ENCODE measurements at regions not wholly inside any gene's neighbourhood (a gene's known extent, or its start where the extent isn't known, plus 50 kb on each side); places are given as distances from the start of the nearest gene placed in this dataset.

DNA sequence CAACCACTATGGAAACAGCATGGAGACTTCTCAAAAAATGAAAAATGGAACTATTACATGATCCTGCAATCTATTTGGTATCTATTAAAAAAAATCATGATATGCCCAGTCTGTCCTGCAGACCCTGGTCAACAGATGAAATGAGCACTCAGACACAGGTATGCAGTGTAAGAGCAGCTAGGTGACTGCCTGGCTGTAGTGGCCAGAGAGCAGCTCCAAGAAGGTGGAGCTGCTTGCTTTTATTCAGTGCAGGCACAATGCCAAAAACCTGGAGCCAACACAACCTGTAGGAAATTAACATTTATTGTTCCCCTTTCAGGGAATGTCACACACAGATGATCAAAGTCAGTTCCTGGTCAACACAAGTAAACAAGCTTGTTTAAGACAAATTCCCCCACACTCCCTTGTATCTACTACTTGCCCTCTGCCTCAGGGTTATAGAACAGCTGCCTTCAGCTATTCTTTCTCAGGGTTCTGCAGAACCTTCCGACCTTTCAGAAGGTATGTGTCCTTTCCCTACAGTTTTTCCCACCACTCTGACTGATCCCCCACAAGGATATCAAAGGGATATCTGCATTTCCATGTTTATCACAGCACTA, 933.7 kb upstream of the SLITRK5 start:
- no peak for FAIRE-seq

DNA sequence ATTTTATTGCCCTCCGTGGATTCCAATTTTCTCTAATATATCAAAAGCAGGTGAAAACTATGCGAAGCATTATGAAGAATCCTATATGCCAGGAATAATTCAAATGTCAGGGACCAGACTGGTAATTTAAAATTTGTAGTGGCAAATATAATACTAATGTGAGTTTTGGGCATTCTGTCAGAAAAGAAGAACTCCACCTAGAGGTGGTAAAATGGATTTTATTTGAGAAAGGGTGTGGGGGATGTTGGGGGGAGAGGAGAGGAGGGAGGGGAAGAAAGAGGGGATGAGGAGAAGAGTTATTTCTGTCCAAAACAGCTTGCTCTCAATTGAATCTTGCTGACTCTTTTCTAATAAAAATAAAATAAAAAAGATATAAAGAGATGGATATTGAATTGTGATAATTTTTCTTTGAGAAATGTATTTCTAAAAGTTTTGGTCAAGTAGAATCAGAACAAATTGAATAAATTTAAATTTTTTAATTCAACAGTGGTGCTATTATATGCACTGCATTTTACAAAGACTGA, 929.3 kb upstream of the SLITRK5 start:
- no peak for FAIRE-seq

DNA sequence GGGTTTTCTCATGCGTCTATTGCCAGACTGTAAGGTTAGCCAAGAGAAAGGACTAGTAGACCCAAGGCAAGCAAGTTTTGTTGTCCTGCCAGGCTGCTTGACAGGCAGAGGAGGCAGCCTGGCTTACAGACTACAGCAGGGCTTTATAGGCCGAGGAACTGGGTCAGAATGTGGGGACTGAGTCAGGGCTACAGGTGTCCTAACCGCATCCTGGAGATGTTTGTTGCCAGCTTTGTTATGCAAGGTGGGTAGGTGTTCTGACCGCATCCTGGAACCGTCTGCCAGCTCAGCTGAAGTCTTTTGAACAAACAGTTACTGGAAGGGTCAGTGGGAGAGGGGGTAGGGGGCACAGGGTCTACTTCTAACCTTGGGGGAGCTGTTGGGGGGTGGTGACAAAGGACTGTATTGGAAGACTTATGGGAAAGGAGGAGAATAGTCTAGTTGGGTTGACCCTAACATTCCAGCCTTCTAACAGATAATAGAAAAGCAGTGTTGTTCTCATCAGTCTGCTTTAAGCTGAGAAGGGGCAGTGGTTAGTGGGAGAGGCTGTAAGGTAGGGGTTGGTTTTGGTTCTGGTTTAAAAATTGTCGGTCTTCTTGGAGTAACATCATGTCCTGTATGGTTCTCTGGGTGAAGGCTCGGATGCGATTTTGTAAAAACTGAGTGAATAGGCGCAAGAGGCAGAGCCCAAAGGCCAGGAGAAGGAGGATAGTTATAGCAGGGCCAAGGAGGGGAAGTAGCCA, 913.8 kb upstream of the SLITRK5 start:
- no peak for FAIRE-seq

DNA sequence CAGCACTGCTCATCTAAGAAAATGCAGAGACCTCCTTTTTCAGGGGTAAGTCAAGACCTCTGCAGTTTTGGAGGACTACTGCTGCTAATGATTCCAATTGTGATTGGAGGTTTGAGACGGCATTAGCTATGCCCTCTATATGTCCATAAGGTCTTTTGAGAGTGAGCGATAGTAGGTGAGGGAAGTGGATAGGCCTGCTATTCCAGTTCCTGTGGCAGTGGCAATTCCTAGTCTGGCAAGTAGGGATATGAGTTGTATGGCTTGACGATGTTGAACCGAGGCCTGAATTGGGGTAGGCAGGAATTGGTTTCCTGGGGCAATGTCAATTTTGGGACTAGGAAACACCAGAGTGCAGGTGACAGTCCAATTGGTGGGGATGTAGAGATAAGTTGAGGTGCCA, 913.1 kb upstream of the SLITRK5 start:
- no peak for FAIRE-seq

DNA sequence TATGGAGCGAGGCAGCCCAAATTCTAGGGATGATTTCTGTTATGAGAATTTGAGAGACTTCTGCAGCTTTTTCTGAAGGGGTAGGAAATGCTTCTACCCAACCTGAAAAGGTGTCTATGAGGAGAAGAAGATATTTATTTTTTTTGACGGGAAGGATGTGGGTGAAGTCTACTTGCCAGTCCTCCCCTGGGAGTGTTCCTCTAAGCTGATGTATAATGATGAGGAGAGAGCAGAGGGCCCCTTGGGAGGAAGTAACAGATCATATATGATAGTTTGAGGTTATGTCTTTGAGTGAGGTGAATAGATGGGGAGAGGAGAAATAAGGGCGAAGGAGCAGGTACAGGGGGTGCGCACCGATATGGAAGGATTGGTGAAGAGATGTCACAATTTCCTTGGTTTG, 910.6 kb upstream of the SLITRK5 start:
- no peak for FAIRE-seq

DNA sequence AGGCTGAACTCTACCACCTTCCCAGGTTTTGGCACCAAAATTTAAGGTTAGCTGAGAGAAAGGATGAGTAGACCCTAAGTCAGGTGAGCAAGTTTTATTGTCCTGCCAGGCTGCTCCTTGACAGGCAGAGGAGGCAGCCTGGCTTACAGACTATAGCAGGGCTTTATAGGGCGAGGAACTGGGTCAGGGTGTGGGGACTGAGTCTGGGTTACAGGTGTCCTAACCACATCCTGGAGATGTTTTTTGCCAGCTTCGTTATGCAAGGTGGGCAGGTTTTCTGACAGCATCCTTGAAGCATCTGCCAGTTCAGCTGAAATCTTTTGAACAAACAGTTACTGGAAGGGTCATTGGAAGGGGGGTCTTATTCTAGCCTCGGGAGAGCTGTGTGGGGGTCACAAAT, 905.7 kb upstream of the SLITRK5 start:
- FAIRE-seq: no peak

DNA sequence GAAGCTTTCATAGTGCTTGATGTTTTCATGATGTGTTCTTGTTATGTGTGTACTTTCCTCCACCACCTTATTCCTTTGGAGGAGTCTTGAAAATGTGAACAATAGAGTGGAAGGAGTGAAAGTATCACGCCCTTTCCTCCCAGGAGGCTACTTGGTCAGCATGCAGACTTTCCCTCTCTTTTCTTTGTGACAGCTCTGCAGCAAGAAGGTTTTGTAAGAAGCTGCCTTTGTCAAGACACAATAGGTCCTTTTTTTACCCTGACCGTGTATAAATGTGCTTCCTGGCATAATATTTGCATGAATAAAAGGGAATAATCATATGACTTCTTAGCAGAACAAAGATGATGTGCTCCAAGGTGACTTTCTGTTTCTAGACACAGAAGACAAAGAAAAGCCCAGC, 882.6 kb upstream of the SLITRK5 start:
- FAIRE-seq: no peak

DNA sequence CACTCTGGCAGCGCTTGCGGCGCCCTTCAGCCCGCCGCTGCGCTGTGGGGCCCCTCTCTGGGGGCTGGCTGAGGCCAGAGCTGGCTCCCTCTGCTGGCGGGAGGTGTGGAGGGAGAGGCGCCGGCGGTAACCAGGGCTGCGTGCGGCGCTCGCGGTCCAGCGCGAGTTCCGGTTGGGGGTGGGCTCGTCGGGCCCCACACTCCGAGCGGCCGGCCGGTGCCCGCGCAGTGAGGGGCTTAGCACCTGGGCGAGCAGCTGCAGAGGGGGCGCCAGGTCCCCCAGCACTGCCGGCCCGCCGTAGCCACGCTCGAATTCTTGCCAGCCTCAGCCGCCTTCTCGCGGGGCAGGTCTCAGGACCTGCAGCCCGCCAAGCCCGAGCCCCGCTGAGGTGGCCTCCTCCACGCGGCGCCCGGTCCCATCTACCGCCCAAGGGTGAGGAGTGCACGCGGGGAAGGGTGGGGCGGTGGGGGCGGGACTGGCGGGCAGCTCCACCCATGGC, 879.0 kb upstream of the SLITRK5 start:
- no peak for FAIRE-seq

DNA sequence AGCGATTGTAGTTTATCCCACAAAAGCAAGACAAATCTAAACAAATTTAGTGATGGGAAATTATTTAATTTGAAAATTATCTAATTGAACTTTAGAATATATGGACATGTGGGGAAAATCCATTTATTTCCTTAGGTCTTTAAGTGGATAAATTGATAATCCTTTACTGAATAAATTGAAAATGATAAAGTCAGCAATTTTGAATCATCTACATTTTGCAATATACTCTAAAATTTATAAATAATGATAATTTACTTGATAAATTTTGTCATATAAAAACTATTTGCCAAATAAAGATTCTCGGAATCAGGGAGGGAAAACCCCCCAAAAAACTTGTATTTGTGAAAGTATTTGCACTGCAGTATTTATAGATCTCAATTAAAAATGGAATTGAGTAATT, 875.3 kb upstream of the SLITRK5 start:
- FAIRE-seq: no peak

DNA sequence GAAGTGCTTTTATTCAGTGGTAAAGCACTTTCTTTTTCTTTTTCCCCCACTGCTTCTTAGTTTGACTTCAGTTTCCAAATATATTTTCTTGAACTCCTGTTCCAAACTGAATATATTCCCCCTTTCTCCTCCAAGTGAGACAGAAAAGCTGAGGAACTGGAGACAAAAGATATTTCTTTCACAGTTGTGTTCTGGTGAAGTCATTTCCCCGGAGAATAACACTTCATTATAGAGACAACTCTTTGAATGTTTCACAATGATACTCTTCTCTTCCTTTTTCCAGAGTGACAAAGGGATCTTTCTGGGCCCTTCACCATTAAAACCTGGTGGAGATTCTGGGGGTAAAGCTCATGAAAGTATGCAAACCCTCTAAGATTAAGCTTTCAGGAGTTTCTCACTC, 860.8 kb upstream of the SLITRK5 start:
- no peak for FAIRE-seq

DNA sequence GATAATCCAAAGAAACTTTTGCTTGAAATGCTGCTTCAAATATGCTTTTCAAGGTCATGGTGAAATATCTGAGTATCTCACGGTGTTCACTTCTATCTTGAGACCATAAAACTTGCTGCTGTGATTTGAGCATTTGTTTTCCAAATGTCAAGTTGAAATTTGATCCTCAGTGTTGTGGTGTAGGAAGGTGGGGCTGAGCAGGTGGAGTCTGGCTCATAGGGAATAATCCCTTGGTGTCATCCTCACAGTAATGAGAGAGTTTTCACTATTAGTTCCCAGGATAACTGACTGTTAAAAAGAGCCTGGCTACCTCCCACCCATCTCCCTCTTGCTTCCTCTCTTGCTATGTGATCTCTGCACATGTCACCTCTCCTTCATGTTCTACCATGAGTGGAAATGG, 858.0 kb upstream of the SLITRK5 start:
- FAIRE-seq: no peak

DNA sequence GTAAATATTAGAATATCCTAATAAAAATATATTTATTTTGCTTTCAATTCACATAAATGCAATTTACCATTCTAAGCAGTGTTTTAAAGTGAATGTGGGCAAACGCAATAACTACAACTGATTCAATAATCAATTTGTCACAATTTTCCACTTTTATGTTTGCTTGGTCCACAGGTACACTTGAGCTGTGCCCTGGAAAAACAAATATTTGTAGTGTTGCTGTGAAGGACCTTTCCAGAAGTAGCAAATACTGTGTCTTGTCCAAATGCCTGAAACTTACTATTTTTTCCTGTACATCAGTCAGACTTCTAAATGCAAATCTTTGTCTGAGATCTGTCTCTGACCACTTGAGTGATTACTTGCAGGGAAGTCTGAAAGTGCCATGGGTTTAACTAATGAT, 845.8 kb upstream of the SLITRK5 start:
- no peak for FAIRE-seq

DNA sequence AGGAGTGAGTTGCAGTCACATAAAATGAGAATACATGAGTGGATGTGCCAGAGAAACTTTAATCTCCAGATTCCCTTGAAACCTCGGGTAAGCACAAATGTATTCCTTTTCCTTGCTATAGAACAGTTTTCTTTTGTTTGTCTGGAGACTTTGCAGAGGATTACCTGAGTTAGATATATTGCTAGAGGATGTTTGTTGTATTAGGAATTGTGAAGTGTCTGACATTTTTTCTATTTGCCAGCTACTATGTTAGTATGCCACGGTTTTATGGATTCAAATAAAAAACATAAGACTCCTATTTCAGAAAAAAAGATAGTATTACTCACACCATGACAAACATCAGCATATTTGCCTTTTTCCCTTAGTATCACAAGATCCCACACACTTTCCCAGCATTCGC, 844.9 kb upstream of the SLITRK5 start:
- FAIRE-seq: no peak

DNA sequence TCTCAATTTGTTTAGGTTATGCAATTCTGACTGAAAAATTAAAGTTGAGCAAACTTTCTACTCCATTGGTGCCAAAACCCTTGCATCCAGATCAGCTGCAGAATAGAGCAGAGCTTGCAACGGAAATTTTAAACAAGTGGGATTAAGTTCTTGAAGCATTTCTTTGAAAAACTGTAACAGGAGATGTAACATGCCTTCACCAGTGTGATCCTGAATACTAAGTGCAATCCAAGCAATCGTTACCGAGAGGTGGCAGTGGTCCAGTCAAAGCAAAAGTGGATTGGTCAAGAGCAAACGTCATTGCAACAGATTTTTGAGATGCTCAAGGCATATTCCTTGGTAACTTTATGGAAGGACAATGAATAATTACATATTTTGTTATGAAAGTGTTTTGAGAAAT, 841.1 kb upstream of the SLITRK5 start:
- no peak for FAIRE-seq

DNA sequence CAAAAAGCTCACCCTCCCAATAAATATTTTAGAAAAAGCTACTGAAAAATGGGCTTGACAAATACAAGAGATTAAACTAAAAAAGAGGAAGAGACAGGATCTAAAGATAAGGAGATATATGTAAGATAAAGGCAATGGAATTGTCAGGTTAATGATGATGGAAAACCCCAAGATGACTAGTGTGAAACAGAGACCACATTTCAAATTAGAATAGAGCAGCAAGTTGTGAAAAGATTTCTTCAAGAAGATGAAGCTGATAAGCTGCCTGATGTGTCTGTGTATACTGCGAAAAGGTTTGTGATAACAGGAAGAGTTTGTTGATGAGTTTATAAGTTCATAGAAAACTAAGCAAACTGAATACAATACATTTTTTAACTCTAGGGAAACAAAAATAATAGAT, 840.1 kb upstream of the SLITRK5 start:
- FAIRE-seq: no peak

DNA sequence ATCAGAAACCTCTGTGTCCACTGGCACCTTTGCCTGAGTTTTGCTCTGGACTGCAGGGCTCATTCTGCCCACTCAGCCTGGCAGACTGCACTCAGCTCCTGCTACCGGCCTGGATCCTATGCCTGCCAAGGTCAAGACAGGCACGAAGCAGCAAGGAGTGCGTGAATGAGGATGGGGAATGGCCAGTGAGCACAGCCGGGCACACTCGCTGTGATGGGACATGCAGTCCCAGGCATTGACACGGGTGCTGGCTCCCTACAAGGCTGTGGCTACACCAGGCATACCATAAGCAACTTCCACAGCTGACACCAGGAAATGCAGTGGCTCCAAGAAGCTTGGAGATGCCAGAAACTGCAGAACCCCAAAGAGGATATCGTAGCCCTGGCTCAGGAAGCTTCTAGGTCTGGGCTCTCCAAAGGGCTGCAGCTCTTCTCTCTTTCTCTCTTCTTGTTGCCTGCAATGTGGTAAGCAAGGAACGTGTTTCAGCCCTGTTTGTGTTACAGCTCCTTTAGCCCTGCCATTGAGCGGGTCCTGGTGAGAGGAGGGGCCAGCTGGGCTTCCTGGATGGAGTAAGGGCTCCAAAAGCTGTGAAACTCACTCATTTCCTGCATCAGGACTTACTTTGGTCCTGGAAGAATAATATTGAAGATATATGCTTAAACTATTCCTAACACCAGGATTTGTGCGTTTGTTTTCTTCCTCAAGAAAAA, 832.6 kb upstream of the SLITRK5 start:
- FAIRE-seq: no peak

DNA sequence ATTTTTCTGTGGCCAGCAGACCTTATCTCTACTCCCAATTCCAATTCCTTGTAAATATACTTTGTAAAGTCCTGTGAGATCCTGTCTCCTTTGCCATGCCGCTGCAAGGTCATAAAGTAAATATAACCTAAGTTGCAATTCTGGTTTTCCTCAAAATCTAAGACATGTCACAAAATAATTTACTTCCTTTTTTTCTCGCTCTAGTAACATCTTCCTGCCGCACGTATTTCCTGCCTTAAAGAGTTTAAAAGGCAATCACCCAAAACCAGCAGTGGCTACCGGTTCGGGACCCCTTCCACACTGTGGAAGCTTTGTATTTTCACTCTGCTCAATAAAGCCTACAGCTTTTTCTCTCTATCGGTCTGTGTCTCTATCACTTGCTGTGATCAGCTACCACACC, 832.0 kb upstream of the SLITRK5 start:
- no peak for FAIRE-seq

DNA sequence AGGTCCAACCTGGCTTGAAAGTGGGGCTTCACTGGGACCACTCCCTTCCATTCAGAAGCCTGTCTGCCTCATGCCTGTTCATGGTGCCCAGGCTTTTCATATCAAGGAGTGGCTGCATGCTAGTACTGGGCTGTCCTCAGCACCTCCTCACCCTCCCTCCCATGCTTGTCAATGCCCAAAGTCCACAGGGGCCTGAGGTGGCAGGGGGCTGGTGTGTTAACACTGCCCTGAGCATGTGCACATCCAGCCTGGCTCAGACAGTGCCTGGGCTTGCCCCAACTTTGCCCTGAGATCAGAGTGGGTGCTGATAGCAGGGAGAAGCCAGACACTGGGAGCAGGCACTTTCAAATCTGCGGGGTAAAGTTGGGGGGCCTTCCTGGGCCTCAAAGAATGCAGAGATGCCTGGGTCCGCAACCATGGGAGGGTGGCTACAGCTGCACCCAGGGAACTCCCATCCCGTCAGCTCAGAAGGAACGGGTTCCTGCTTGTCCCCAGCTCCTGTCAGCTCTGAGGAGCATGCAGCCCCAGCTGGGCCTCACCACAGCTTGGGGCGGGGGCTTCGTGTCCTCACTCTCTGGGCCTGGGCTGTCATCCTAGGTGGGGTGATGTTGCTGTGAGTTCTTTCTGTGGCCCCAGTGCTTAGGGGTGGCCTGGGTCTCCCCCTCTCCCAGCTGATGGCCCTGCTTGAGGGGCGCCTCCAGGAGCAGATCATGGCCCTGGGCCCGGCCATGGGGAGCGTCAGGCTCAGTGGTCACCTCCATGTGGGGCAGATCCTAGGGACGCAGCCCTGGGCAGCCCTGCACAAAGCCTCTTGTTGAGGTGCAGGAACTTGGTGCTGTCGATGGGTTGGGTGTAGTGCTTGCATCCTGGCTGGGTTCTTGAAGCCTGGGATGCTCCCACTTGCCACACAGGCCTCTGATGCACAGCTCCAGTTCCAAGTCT, 830.6 kb upstream of the SLITRK5 start:
- no peak for FAIRE-seq

DNA sequence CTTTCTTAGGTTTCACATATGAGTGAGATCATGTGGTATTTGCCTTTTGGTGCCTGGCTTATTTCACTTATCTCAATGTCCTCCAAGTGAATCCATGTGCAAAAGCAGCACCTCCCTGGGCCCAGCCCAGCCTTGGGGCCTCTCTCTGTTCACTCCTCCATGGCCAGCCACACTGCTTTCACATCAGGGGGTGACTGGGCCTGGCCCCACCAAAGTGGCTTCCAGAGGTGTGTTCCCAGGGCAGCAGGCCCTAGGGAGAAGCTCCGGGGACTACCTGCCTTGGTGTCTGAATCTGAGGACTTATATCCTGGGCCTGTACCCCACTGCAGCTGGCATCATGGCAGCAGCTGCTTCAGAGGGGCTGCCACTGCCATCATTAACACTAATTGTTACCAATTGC, 829.9 kb upstream of the SLITRK5 start:
- FAIRE-seq: no peak

DNA sequence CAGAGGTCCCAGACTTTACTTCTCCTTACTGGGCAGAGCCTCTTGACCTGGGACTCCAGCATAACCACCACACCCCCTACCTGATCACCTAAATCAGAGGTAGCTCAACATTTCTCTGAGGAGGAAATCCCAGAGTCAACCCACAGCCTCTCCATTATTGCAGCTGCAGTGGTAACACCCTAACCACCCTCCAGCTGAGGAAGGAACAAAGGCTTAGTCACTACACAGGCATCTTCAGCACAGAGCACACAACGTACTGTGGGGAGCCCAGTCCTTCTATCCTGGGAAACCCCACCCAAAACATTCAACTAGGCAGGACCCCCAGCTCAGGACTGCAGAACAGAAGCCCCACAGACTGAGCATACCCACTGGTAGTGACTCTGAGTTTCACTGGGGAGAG, 824.7 kb upstream of the SLITRK5 start:
- FAIRE-seq: no peak

DNA sequence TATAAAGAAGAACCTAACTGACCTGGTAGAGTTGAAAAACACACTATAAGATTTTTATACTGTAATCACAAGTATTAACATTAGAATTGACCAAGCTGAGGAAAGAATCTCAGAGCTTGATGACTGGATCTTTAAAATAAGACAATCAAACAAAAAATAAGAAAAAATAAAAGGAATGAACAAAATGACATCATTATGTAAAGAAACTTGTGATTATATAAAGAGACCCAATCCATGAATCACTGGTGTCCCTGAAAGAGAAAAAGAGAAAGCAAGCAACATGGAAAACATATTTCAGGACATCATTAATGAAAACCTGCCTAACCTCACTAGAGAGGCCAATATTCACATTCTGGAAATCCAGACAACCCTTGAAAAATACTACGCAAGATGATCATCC, 822.5 kb upstream of the SLITRK5 start:
- no peak for FAIRE-seq

DNA sequence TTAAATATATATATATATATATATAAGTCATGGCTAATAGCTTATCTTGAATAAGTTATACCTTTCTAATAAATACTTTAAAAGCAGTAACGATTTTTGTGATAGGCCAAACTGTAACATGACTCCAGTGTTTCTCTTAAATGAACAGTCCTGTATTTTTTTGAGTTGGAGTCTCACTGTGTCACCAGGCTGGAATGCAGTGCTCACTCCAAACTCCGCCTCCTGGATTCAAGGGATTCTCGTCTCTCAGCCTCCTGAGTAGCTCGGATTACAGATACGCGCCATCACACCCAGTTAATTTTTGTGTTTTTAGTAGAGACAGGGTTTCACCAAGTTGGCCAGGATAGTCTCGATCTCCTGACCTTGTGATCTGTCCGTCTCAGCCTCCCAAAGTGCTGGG, 814.2 kb upstream of the SLITRK5 start:
- no peak for FAIRE-seq

DNA sequence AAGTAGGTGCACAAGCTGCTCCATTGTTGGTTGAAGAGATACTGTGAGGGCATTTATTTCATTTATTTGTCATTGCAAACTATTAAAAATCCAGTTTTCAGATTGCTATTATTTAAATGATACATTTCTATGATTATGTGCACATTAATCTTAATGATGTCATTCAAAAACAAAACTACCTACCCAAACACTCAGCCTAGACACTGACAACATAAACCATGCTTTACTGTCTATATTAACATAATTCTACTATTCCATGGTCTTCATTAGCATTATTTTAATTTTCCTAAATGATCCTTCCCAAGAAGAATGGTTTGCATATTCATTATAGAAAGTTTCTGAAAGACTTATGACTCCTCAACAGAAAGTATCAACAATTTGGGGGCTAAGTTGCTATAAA, 813.0 kb upstream of the SLITRK5 start:
- FAIRE-seq: no peak
